GM19025 (cell line): ENCODE measurements at regions not wholly inside any gene's neighbourhood (a gene's known extent, or its start where the extent isn't known, plus 50 kb on each side); places are given as distances from the start of the nearest gene placed in this dataset.

ENCODE experiments used
- ATAC-seq: cut with Tn5 transposase; IDR thresholded peaks from one replicate; pipeline ENCODE4 v1.9.1; 2021; ENCODE audit warnings: mild to moderate bottlenecking, low read depth, moderate library complexity; ENCODE audit not compliant: unreplicated experiment

- ATAC-seq: no peak
Measured at GRCh38 chr18:77804382-77804781, 554.7 kb downstream of the GALR1 start.

- ATAC-seq: no peak
Measured at GRCh38 chr18:77807650-77808049, 558.0 kb downstream of the GALR1 start.

DNA sequence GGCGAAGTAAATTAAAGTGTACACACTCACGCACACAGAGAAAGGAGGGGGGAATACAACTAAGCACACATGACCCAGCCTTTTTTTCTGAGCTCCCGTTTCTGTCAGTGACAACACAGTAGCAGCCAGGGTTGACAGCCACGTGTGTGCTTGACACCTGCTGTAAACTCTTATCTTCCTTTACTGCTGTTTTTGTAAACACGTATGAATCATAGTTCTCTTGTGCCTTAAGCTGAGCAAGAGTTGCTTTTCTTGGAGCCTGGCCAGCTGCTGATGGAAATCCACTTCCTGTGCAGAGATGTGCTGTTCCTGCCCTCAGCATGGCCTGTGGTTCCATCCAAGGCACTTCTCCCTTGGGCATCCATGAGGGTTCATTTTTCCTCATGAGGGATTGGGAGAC is 561.9 kb downstream of the GALR1 start:
- no peak for ATAC-seq

DNA sequence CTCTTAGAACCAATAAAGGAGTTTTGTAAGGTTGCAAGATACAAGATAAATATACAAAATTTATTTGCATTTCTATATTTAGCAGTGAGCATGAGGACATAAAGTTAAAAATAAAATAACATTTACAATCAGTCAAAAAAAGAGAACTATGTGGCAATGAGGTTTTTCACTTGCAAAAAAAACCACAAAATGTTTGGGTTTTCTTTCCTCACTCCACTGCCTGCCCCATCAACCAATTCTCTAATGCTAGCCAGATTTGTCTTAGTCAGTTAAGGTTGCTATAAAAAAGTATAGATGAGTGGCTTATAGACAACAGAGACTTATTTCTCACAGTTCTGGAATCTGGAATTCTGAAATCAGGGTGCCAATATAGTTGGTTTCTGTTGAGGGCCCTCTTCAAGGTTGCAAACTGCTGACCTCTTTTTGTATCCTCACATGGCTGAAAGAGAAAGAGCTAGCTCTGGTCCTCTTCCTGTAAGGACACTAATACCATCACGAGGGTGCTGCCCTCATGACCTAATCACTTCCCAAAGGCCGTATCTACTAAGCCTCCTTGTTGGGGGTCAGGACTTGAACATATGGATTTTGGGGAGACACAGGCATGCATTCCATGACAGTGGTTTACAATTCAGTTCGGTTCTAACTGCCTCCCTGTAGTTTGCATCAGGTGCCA is 566.2 kb downstream of the GALR1 start:
- no peak for ATAC-seq

GRCh38 chr18:77818328-77818727 is 568.7 kb downstream of the GALR1 start:
- no peak for ATAC-seq

DNA sequence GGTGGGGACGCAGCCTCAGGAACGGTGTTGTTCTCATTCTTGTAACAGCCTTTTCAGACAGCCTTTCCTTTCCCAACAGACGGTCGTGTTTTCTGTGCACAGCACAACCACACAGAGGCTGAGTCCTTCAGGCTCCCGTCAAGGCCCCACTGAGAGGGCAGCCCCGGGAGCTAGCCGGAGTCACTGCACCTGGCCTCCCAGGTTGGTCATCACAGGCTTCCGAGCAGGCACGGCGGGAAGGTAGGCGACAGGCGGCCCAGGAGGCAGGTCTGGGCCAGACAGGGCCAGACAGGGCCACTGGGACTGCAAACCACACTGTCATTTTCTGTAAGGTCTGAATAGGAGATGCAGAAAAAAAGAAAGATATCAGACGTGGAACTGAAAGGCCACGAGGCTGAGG is 570.8 kb downstream of the GALR1 start:
- ATAC-seq: no peak

DNA sequence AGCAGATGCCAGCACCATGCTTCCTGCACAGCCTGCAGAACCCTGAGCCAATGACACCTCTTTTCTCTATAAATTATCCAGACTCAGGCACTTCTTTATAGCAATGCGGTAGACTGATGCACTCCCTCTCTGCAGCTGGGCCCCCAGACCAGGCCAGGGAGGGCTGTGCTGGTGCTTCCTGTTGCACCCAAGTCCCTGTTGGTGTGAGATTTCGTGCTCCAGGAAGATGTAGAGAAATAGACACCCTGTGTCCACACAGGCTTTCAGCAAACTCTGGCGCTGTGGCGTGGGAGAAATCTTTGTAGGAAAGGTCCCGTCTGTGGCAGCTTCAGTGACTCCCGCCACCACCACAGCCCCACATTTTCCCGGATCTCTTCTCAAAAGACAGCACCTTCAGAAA is 572.2 kb downstream of the GALR1 start:
- ATAC-seq: no peak

DNA sequence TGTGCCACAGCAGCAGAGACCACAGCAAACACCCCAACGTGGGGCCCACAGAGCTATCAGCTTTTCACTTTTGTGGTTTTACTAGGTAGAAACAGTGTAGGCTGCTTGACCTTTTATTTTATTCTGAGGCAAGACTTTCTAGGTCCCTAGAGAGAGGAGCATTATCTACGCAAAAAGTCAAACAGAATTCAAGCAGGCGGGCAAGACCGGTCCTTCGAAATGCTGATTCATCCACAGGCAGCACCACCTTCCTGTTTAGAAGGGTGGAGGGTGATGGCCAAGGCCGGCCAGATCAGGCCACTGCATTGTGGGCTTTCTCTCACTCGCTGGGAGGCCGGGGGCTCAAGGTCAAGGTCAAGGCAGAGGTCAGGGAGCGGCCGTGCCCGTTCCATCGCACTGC is 573.0 kb downstream of the GALR1 start:
- no peak for ATAC-seq

GRCh38 chr18:77833807-77834206 is 584.2 kb downstream of the GALR1 start:
- ATAC-seq: no peak

GRCh38 chr18:77851802-77852201 is 602.2 kb downstream of the GALR1 start:
- ATAC-seq: no peak

DNA sequence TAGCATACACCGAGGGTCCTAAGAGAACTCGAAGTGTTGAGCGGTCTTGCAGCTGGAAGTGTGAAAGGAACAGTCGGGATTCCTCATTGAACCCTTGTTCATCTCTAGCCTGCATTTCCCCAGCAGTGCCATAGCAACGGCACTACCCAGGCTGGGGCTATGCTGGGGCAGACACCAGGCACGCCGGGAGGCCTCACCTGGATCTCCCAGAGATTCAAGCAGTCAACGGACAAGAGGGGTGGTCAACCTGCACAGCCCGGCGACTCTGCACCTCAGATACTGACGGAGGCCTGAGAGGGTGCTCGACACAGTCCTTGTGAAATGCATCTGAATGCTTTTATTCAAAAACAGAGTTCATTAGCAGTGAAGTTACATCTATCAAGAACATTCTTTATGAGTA is 604.2 kb downstream of the GALR1 start:
- ATAC-seq: no peak

DNA sequence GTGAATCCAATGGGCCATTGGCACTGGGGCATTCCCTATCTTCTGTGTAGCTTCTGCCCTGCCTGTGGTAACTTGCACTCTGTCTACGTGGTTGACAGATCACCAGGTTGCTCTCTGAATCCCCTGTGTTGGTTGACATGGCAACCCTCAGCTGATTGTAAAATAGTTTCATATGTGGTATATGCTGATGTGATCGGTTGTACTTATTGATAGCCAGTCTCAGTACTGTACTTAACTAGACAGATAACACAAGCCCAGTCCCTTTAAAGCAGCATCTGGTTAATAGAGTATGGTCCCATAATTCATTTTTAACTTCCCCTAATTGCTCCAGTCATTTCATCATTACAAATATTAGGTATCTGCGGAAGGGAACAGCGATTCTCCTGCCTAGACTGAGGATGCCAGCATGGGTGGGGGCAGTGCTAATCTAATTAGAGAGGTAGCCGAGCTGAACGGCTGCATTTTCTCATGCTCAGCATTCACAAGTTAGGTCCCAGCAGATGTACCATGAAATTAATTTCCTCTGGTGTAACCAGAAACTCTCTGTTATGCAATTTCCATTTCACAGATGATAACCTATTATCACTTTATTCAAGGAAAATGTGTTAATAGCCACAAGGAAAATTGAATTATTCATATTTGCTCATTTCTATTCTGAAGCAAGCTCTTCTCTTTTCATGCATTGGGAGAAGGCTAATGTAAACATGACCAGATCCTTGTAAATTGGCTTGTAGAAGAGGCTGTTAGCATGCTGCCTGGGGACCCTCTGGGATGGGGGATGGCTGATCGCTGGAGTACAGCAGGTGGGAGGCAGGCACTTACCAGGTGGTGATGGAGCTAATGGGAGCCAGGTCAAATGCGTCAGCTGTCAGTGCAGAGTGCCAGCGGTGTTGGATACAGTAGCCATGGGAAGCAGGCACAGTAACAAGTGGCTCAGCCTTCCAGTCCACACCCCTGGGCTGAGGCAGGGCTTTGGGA is 608.3 kb downstream of the GALR1 start:
- no peak for ATAC-seq

DNA sequence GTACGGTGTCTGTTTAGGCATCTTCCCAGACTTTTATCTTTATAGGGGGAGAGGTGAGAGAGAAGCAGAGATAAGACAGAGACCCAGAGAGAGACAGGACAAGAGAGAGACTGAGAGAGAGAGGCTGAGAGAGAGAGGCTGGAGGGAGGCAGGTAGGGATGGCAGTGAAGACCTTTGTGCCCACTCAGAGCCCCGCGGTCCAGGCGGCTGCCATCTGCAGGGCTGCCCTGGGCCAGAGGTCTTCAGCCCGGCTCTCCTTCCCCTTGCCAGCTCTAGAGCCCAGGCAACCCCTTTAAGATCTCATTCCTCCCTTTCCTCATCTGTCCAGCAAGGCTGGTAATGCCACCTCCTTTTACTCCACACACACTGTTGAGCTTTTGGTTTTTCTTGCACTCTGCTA is 610.0 kb downstream of the GALR1 start:
- ATAC-seq: no peak

DNA sequence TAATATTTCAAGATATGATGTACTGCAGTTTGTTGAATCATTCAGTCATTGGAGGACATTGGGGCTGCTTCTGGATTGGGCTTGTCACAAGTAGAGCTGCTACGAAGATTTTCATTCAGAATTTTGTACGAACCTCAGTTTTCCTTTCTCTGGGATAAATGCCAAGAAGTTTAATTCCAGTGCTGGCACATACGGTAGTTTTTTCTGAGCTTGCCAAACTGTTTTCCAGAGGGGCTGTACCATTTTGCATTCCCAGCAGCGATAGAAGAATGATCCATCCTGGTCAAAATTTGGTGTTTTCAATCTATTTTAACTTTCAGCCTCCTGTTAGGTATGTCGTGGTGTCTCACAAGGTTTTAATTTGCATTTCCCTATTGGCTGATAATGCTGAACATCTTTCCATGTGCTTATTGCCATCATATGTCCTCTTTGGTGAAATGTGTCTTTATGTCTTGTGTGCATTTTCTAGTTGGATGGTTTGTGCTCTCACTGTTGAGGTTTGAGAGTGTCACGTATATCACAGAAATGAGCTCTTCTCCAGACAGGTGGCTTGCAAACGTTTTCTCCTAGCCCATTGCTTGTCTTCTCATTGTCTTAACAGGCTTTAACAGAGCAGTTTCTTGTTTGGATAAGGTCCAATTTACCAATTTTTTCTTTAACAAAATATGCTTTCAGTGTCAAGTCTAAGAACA is 612.6 kb downstream of the GALR1 start:
- ATAC-seq: no peak

- no peak for ATAC-seq
Measured at GRCh38 chr18:77865853-77866252, 616.2 kb downstream of the GALR1 start.

- ATAC-seq: no peak
Measured at GRCh38 chr18:77866351-77866750, 616.7 kb downstream of the GALR1 start.

GRCh38 chr18:77870199-77870598 is 620.6 kb downstream of the GALR1 start:
- ATAC-seq: no peak

DNA sequence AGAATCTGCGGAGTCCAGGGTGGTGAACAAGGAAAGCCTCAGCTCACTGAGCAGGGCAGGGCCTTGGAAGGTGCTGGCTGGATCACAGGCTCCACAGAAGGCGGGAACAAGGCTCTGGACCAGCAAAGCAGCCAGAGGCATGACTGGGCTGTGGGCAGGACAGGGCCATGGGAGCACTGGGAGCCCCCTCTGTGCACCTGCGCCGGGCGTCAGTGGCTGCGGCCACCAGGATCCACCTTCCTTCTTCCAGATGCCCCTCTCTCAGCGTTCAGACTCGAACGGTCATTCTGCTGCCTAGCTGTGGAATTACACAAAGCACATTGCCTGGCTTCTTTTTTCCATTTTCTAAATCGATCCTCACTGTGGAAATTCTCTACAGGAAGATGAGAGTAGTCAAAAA is 621.2 kb downstream of the GALR1 start:
- no peak for ATAC-seq

GRCh38 chr18:77872166-77872565 is 622.5 kb downstream of the GALR1 start:
- ATAC-seq: no peak

GRCh38 chr18:77876319-77876865 is 626.7 kb downstream of the GALR1 start:
- no peak for ATAC-seq

GRCh38 chr18:77879829-77880228 is 630.2 kb downstream of the GALR1 start:
- ATAC-seq: no peak
